GM19238 (cell line): ENCODE measurements at regions not wholly inside any gene's neighbourhood (a gene's known extent, or its start where the extent isn't known, plus 50 kb on each side); places are given as distances from the start of the nearest gene placed in this dataset.
"Not testable (repeated sequence)": the region's sequence is repeated elsewhere in the genome, so short reads cannot be mapped to it uniquely, and the experiment has no call there.

ENCODE experiments used
- DNase-seq: peaks from one replicate; pipeline ENCODE4 v3.0.0; 2011; ENCODE audit warnings: low spot score; ENCODE audit not compliant: insufficient read length

DNA sequence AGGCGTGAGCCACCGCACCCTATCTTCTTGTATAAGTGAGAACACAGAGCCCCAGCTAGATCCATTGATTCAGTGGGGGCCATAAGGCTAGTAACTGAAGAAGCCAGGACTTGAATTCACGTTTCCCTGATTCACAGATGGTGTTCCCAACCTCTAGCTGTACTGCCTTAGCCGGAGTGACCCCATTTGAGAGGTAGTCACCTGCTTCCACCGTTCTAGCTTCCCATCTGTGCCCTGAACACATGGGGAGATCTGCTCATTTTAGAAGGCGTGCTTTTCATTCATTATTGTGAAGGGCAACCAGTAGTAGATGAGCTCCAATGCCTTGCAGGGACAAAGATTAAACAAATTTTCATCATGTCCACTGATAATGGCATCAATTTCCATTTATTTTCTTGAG lies 365.7 kb upstream of the TPM1 start:
- DNase-seq = no peak

DNA sequence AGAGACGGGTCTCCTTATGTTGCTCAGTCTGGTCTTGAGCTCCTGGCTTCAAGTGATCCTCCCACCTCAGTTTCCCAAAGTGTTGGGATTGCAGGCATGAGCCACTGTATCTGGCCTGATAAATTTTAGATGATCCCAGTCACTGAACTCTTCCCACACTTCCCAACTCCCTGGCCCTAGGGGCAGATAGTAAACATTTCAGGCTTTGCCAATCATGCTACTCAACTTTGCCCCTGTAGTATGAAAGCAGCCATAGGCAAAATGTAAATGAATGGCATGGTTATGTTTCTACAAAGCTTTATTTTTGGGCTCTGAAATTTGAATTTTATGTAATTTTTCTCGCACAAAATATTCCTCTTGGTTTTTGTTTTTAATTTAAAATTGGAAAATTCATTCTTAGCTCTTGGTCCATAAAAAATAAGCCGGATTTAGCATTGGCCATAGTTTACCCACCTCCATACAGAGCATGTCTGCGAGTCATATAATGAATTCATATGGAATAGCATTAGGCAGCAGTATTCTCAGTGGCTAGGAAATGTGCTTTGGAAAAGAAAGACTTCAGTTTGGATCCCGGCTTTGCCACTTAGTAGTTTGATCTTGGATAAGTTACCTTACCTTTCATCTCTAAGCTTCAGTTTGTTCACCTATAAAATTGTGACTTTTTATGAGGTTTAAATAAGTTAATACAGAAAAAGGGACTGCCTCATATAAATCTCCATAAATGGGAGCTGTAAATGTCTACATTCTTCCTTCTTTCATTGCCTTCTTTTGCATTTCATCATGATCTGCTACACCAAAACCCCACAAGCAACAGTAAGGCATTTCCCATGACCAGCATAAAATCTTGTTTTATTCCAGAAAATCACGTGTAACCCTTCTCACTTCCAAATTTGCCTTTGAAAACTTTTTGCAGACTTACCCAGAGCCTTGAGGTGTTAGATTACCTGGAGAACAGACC lies 360.3 kb upstream of the TPM1 start:
- DNase-seq = no peak

DNA sequence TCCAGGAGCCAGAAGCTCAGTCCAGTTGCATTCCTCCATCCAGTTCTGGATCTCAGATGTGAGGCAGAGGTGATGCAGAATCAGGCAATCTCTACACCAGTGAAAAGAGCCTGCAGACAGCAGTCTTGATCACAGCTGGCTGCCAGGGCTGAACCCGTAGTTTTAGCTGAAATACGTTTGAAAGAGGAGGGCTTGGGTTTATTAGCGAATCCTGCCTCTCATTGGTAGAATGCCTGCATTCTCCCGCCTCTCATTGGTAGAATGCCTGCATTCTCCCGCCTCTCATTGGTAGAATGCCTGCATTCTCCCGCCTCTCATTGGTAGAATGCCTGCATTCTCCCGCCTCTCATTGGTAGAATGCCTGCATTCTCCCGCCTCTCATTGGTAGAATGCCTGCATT lies 359.4 kb upstream of the TPM1 start:
- DNase-seq = not testable (repeated sequence)

DNA sequence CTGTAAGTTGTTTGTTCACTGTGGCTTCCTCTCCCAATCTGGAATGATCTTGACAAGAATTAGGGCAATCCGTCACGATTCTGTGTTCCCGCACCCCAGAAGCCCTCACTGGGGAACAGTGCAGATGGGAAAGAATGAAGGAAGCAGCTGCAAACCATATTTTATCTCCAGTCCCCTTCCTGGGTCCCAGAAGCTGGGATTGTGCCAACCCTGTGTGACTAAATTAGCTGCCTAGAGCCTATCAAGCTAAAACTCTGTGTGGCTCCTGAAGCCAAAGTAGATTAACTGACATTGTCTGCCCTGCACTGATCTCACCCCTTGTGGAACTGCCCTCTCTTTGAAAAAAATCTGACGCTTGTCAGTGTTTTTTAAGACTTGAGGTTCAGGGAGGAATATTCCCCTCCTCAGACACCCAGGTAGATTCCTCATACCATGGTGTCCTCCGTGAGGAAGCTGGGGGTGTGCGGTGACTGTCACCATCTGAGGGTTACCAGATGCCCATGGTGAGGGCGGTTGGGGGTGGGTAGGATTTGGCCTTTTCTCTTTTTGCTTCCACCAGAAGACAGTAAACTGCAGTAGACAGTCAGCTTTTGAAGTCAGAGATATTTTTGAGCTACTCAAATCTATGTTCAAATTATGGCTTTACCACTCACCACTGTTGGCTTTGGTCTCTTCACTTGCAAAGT lies 358.3 kb upstream of the TPM1 start:
- DNase-seq = no peak

DNA sequence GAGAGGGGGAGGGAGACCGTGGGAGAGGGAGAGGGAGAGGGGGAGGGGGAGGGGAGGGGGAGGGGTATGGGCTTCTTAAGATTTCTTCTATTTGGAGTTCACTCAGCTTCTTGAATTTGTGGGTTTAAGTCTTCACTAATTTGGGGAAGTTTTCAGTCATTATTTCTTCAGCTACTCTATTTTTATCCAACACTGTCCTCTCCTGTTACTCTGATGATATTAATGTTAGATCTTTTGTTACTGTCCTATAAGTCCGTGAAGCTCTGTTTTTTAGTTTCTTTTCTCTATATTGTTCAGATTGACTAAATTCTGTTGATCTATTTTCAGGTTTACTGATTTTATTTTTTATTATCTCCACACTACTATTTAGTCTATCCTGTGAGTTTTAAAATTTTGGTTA lies 351.5 kb upstream of the TPM1 start:
- no peak for DNase-seq

DNA sequence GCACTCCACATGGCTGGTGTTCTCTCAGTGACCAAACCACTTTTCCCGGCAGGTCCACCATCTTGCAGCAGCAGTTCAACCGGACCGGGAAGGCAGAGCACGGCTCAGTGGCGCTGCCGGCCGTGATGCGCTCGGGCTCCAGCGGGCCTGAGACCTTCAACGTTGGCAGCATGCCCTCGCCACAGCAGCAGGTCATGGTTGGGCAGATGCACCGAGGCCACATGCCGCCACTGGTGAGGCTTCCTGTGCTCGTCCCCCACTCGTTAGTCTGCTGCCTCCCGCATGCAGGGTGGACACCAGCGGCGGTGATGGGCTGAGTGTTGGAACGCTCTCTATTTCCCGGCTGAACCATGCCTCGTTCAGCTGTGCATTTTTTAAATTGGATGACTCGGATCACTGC lies 344.9 kb upstream of the TPM1 start:
- DNase-seq = no peak

DNA sequence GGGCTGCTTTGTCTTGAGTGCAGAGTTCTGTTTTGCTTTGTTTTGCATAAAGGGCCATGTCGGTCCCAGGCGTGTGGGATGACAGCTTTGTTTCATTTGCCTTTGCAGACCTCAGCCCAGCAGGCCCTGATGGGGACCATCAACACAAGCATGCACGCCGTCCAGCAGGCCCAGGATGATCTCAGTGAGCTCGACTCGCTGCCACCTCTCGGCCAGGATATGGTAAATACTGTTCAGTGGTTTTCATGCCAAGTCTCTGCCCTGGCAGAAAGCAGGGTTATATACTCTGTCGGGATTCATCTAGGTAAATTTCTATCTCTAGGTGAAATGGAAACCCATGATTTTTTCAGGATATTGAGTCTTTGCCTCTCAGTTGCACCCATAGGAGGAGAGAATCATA lies 343.9 kb upstream of the TPM1 start:
- no peak for DNase-seq

DNA sequence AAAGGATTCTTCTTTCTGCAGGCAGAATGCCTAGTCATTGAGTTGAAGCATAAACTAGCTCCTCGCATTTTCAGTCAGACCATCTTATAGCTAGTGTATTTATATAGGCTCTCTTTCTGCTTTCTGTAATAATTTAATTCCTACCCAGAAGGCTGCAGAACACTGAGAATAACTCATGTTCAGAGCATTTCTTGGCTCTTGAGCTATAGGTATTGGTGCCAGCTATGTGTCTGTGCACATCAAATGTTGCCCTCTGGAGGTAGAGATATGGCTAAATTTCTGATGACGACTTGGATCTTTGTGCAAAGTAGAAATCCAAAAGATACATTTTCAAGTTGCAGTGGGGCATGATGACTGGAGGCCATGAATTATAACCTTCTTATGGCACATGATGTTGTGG lies 336.2 kb upstream of the TPM1 start:
- DNase-seq = no peak

DNA sequence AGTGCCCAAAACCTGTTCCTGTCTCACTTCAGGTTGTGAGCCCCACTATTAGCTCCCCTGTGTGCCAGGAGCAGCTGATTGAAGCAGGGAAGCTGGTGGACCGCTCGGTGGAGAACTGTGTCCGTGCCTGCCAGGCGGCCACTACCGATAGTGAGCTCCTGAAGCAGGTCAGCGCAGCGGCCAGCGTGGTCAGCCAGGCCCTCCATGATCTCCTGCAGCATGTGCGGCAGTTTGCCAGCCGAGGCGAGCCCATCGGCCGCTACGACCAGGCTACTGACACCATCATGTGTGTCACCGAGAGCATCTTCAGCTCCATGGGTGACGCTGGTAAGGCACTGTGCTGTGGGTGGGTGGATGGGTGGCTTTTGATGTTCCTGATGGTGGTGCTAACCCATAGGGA lies 334.1 kb upstream of the TPM1 start:
- no peak for DNase-seq

DNA sequence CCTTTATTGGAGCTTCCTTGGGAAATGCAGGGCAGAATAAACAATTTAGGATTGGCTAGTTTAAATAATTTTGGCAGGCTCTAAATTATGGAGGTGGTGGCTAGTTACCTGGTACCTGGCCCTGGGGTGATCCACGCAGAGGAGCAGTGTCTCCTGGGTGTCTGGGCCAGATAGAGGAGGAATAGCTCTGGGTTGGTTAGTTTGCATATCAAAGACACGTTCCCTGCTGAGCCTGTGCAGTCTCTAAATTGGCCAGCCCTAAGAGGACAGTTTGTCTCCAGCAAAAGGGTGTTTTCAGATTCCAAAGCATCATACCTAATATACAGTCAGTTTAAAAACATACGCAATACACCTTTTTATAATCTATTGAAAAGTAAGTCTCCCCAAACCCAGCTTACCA lies 333.3 kb upstream of the TPM1 start:
- DNase-seq = no peak

DNA sequence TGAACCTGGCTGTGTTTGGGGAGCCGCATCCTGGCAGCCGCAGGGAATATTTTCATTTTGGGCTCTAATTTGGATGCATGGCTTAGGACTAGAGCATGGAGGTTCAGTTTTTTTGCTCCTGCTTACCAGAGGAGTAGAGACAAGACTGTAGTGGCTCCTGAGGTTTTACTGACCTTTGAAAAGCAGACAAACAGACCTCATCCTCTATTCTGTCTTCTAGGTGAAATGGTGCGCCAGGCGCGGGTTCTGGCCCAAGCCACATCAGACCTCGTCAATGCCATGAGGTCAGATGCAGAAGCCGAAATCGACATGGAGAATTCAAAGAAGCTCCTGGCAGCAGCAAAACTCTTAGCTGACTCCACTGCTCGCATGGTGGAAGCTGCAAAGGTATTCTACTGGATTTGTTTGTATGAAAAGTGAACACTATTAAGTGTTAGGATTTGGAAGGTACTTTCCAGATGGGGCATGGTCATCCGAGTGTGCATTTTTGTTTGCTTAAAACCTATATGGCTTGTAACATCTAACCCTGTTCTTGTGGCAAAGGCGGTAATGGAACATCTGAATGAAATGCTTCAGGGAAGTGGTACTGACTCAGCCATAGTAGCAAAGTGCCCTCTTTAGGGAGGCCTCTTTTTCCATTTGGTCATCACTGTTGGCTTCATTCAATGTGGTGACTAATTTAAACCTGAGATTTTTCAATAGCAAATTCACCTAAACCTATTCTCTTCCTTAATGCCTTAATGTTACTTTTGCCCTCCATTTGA lies 330.7 kb upstream of the TPM1 start:
- DNase-seq = no peak

DNA sequence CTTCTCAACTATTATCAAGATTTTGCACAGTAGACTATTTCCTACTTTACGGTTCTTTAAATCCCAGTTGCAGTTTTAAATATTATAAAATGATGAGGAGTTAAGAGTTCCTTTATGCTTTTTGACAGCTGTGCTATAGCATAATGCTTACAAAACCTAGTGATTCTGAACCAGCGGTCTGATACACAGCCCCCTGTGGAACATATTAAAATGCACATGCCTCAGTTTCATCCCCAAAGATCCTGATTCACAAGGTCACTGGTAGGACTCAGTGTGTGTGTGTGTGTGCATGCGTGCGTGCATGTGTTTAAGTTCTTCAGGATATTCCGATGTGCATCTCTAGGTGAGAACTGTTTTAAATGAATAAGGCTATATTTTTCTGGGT lies 330.1 kb upstream of the TPM1 start:
- DNase-seq = no peak

DNA sequence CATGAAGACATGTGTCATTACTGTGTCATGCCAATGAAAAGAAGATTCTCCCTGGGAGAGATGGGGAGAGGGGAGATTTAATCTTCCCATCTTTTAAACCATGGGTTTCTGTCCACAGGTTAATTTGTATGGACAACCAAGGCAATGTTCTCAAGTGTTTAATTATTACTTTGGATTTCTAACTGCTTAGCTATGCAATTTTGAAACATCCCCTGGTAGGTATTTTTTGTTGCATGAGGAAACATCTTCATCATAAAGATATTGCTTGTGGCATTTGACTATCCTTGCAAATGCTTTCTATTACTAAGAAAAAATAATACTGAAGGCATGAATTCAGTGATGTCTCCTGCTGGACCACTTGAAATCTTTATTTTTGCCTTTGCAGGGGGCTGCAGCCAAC lies 326.6 kb upstream of the TPM1 start:
- DNase-seq = no peak

DNA sequence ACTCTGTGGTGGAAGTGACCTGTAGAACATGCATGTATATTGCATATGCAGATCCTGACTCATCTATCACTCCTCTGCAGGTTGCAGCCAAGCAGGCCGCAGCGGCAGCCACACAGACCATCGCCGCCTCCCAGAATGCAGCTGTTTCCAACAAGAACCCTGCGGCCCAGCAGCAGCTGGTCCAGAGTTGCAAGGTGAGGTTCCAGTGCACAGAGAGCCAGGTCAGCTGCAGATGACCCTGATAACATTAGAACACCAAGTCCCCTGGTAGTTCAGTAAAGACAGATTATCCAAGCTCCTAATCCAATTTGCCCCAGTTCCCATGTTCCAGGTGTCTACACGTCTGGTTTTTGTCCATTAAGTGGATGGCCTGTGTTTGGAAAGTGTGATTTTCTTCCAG lies 325.1 kb upstream of the TPM1 start:
- DNase-seq = no peak

DNA sequence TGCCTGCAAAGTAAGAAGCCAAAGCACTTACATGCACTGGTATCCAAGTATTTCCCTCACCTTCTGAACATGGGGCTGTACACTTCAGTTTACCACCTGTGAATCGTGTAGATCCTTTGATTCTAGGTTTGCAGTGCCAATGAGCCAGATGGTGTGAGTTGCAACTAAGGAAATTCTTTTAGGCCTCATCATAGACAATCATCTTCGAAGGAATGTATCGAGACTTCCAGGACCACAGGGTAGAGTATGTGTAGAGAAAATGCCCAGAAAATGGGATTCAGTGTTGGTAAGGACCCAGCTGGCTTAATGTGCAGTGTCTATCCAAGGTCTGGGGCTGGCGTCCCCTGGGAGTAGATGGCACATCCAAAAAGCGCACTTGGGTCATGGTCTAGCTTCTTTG lies 323.2 kb upstream of the TPM1 start:
- no peak for DNase-seq

DNA sequence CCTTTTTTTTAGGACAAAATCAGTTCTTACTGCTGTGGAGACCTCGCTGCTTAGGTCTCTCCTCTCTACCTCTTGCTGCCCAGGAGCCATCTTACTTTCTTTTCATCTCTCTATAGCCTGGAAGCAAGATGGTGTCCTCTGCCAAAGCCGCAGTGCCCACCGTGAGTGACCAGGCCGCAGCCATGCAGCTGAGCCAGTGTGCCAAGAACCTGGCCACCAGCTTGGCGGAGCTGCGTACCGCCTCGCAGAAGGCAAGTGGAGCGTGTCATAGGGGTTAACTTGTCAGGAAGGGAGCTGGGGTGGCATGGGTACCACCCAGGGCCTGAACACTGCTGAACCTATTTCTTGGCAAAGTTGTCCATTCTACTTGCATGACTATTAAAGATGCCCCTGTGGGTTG lies 320.3 kb upstream of the TPM1 start:
- DNase-seq = no peak

DNA sequence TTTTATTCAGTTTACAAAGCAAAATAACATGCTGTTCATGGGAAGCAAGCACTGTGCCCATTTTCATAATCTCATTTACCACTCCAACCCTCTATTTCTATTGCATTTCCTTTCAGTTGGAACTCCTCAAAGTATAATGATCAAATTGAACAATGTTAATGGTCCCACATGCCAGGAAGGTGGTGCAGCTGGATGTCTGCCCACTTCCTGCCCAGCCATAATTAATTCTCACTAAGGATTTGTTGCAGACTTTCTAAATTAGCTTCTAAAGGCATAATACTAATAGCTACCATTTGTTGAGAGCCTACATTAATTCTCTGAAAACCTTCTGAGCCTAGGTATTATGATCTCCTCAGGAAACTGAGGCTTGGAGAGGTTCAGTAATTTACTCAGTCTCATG lies 316.1 kb upstream of the TPM1 start:
- no peak for DNase-seq

DNA sequence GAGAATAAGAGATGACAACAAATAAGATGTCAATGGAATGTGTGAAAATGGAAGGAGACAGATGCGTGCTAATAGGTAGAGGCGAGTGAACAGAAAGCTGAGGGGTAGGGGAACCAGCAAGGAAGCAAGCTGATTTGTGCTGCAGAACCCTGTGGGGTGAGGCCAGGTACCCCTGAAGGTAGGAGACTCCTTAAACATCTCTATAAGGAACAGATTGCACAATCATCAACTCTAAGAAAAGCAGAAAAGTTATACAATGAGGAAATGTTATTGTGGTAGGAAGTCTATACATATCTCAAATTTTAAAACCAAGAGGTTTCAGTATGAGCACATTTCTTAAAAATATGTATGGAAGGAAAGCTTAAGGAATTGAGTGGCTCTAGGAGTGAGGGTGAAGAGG lies 315.0 kb upstream of the TPM1 start:
- no peak for DNase-seq

DNA sequence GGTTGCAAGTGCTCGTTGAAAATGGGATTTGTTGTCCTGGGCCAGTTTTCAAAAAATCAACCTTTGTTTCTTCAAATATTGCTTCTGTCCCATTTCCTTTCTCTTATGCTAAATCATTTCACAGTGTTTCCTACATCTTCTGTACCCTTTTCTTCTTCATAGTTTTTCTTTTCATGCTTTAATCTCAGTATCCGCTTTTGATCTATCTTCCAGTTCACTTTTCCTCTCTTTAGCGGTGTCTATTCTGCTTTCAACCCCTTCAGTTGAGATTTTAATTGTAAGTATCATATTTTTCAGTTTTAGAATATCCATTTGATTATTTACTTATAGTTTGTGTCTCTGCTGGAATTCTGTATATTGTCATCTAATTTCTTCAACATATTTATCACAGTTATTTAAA lies 311.7 kb upstream of the TPM1 start:
- no peak for DNase-seq

DNA sequence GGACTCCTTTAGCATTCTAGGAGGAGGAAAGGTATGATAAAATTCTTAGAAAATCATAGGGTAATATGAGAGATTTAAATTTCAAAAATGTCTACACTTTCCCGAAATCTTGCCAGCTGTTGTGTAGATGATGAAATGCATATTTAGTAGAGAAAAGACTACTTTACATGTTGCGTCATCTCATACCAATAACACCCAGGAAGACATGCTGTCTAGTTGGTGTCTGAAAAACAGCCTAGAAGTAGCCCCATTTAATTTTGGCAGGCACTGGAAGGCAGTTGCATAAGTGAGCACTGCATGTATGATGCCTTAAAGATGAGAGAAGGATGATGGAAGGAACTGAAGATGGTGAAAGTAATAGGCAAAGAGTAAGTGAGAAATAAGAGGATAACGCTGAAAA lies 310.5 kb upstream of the TPM1 start:
- no peak for DNase-seq

DNA sequence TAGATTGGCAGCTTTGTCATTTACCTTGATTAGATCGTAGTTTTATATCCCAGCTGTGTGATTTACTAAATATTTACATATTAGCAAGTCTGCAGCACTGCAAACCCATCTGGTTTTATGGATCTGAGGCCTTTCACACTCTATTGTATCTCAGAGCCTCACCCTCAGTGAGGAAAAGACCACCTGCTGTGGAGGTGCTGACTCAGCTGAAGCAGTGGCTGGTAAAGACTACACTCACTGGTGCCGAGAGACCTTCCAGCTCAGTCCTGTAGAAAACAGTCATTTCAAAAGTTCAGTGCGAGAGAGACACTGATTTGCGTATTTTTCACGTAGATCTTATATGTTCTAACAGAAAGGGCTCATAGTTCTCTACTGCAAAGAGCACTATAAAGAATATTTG lies 307.8 kb upstream of the TPM1 start:
- no peak for DNase-seq

DNA sequence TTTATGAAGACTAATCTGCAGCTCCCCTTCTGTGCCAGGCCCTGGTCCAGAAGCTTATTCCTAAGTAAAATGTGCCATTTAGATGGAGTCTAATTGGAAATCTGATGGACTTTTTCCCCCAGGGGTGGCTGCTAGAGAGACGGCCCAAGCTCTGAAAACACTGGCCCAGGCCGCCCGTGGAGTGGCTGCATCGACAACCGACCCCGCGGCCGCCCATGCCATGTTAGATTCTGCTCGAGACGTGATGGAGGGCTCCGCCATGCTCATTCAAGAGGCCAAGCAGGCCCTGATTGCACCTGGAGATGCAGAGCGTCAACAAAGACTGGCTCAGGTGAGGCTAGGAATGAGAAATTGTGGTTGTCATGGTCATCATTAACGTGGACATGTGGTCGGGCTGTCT lies 305.8 kb upstream of the TPM1 start:
- no peak for DNase-seq
